HG02623 (cell line): ENCODE measurements at regions not wholly inside any gene's neighbourhood (a gene's known extent, or its start where the extent isn't known, plus 50 kb on each side); places are given as distances from the start of the nearest gene placed in this dataset.
"Not testable (repeated sequence)": the region's sequence is repeated elsewhere in the genome, so short reads cannot be mapped to it uniquely, and the experiment has no call there.

ENCODE experiments used
- ATAC-seq: cut with Tn5 transposase; IDR thresholded peaks from one replicate; pipeline ENCODE4 v1.9.1; 2021; ENCODE audit warnings: moderate library complexity; ENCODE audit not compliant: unreplicated experiment

- ATAC-seq = no peak
Observed at GRCh38 chr3:144585408-144585807, 613.8 kb downstream of the DIPK2A start.

DNA sequence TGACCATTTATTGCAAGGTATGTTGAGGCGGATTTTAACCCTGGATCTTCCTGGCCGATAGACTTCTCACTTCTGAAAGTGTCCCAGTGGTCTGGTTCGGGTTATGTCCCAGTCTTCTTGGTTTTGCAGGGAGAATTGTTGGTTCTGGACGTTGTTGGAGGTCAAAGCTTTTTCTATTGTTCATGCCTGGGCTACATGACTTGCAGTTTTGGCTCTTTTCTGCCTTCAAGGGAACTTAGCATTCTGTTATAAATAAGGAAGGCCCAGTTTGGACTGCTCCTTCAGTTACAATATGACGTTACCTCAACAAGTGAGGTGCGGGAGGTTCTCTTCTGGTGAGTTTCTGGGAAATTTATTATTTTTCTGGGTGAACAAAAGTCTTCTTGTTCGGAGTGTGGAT, 614.3 kb downstream of the DIPK2A start:
- ATAC-seq = no peak

GRCh38 chr3:144586382-144586781, 614.8 kb downstream of the DIPK2A start:
- ATAC-seq = no peak

- ATAC-seq = no peak
Observed at GRCh38 chr3:144590854-144591253, 619.2 kb downstream of the DIPK2A start.

DNA sequence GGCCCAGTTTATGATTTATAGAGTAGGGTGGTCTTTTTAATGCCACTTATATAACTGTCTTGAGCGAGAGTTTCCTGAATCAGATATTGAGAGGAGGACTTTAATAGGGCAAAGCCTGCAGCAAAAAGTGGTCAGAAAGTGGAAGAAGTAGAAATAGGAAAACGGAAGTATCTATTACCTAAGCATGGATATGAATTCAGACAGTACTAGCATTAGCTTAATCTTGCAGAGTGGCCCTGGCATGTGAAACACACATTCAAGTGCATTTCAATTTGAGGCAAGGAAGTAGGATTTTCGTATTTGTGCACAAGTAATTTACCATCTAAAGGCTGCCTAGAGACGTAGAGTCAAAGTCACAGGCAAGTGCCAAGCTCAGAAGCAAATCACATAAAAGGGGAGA, 622.3 kb downstream of the DIPK2A start:
- ATAC-seq = no peak

GRCh38 chr3:144620236-144620635, 648.6 kb downstream of the DIPK2A start:
- ATAC-seq = not testable (repeated sequence)

- ATAC-seq = no peak
Observed at GRCh38 chr3:144622845-144623244, 651.2 kb downstream of the DIPK2A start.

- ATAC-seq = no peak
Observed at GRCh38 chr3:144624656-144625055, 653.0 kb downstream of the DIPK2A start.

- no peak for ATAC-seq
Observed at GRCh38 chr3:144626835-144627234, 655.2 kb downstream of the DIPK2A start.

GRCh38 chr3:144629381-144629780, 657.8 kb downstream of the DIPK2A start:
- ATAC-seq = no peak

GRCh38 chr3:144636833-144637232, 665.2 kb downstream of the DIPK2A start:
- ATAC-seq = no peak

DNA sequence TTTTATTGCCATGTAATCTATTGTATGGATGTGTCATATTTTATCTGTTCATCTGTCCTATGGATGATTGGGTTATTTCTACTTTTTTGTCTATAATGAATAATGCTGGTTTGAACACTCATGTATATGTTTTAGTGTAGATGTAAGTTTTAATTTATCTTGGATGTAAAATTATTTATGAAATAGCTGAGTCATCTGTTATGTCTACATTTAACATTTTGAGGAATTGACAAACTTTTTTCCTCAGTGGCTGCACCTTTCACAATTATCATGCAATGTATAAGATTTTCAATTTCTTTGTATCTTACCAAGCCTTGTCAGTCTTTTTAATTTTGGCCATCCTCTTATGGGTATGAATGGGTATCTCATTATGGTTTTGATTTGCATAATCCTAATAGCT, 666.4 kb downstream of the DIPK2A start:
- ATAC-seq = no peak

DNA sequence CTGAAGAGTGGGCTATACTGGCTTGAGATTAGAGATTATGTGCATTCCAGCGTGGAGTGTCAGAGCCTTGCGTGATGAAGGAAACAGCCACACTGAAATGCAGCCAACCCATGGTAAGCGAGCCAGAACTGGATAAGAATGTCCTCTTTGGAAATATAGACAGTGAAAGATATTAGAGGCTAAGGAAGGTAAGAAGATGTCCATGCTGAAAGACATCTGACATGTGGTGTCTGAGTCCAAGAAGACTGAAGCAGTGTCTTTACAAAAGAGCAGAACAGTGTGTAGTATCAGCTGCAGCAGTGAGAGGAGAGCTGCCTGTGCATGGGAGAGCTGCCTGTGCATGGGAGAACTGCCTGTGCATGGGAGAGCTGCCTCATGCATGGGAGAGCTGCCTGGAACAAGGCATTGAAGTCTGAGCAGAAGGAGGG, 672.2 kb downstream of the DIPK2A start:
- no peak for ATAC-seq

DNA sequence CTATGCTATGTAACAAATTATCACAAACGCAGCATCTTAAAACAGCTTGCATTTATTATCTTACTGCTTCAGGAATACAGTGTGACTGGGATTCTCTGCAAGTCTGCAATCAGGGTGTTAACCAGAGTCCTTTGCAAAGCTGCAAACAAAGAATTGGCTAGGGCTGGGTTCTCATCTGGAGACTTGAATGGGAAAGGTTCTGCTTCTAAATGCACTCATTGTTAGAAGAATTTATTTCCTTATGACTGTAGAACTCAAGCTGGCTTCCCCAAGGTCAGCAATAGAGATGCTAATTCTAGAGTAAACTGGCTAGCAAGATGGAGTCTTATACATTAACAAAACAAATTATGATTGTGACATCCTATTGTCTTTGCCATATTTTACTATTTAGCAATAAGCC, 673.7 kb downstream of the DIPK2A start:
- no peak for ATAC-seq

- ATAC-seq = no peak
Observed at GRCh38 chr3:144650380-144650779, 678.8 kb downstream of the DIPK2A start.

GRCh38 chr3:144652573-144652972, 681.0 kb downstream of the DIPK2A start:
- ATAC-seq = no peak

GRCh38 chr3:144655423-144655822, 683.8 kb downstream of the DIPK2A start:
- no peak for ATAC-seq

GRCh38 chr3:144660186-144660585, 688.6 kb downstream of the DIPK2A start:
- ATAC-seq = no peak

DNA sequence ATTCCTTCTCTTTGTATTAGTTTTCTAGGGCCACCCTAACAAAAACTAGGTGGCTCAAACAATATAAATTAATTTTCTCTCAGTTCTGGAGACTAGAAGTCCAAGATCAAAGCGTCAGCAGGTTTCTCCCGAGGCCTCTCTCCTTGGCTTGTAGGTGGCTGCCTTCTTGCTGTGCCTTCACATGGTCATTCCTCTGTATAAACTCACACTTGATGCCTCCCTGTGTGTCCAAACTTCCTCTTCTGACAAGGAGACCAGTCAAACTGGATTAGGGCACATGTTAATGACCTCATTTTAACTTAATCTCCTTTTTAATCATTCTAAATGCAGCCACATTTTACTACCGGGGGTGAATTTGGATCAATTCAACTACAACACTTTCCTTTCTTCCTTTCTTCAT, 691.1 kb downstream of the DIPK2A start:
- ATAC-seq = no peak

GRCh38 chr3:144663456-144664436, 692.1 kb downstream of the DIPK2A start:
- no peak for ATAC-seq

GRCh38 chr3:144665567-144666053, 694.0 kb downstream of the DIPK2A start:
- ATAC-seq = no peak

GRCh38 chr3:144670571-144670970, 698.9 kb downstream of the DIPK2A start:
- ATAC-seq = no peak
